ENCODE measurements at regions not wholly inside any gene's neighbourhood (a gene's known extent, or its start where the extent isn't known, plus 50 kb on each side); places are given as distances from the start of the nearest gene placed in this dataset.

DNA sequence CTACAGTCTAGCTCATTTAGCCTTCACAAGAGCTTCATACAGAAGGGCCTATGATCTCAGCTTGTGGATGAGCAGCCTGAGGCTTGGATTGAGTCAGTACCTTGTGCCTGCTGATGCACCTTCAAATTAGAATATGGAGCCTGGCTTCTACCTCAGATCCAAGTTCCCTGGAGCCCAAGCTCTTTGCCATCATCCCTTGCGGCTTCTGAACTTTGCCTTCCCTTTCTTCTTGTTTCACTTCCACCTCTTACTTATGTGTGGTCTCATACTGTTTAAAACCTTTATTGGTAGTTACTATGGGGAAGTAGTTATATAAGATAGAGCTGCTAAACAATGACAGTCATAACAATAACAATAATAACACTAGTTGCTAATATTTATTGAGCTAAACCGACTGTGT is 84.3 kb upstream of the AFF2 start:
- TF ChIP-seq, protein P1, sequence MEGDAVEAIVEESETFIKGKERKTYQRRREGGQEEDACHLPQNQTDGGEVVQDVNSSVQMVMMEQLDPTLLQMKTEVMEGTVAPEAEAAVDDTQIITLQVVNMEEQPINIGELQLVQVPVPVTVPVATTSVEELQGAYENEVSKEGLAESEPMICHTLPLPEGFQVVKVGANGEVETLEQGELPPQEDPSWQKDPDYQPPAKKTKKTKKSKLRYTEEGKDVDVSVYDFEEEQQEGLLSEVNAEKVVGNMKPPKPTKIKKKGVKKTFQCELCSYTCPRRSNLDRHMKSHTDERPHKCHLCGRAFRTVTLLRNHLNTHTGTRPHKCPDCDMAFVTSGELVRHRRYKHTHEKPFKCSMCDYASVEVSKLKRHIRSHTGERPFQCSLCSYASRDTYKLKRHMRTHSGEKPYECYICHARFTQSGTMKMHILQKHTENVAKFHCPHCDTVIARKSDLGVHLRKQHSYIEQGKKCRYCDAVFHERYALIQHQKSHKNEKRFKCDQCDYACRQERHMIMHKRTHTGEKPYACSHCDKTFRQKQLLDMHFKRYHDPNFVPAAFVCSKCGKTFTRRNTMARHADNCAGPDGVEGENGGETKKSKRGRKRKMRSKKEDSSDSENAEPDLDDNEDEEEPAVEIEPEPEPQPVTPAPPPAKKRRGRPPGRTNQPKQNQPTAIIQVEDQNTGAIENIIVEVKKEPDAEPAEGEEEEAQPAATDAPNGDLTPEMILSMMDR (IDR thresholded peaks at IDR 0.05): no peak
- TF ChIP-seq POLR2AphosphoS5 (IDR thresholded peaks at IDR 0.05): no peak

Data from sigmoid colon (tissue), 4 donors.